Upper lobe of right lung (tissue), 1 donor: ENCODE measurements at regions not wholly inside any gene's neighbourhood (a gene's known extent, or its start where the extent isn't known, plus 50 kb on each side); places are given as distances from the start of the nearest gene placed in this dataset.

ENCODE experiments used
- ATAC-seq: fragments of 200-7000 bp; cut with Tn5 transposase; one replicate; pipeline ENCODE4 v1.9.1; 2020; ENCODE audit warnings: mild to moderate bottlenecking, moderate library complexity
- DNase-seq: peaks from one replicate; pipeline ENCODE4 v3.0.0-alpha.2; 2020
- H3K27ac ChIP-seq: fragments of 200-600 bp; one replicate; pipeline ENCODE4 v1.8.0; 2022
- H3K27me3 ChIP-seq: fragments of 200-600 bp; one replicate; pipeline ENCODE4 v1.8.0; 2022; ENCODE audit warnings: mild to moderate bottlenecking
- H3K36me3 ChIP-seq: fragments of 200-600 bp; one replicate; pipeline ENCODE4 v1.8.0; 2022
- H3K4me1 ChIP-seq: fragments of 200-600 bp; one replicate; pipeline ENCODE4 v1.8.0; 2022
- H3K4me3 ChIP-seq: fragments of 200-600 bp; one replicate; pipeline ENCODE4 v1.8.0; 2022; ENCODE audit warnings: mild to moderate bottlenecking
- H3K9me3 ChIP-seq: fragments of 200-600 bp; one replicate; pipeline ENCODE4 v1.8.0; 2022
- CTCF ChIP-seq: fragments of 200-600 bp; IDR thresholded peaks from one replicate; pipeline ENCODE4 v1.8.0; 2022; ENCODE audit warnings: antibody characterized with exemption
- intact Hi-C: fragments of 100-400 bp; cut with DNase I; formaldehyde crosslinking; loops from one replicate; pipeline ENCODE4 v1.11.0; 2022
- donor health status: DM: no; HTN: yes; CAD: no; lungs with severe emphysema.

GRCh38 chr1:147472489-147472888, 68.8 kb upstream of the BCL9 start:
- Histone ChIP-seq H3K4me3 (no peak overlapping the region), H3K9me3 (no peaks in the 10 kb centered on the region), H3K27me3 (no peaks in the 10 kb centered on the region), H3K4me1 (no peaks in the 10 kb centered on the region), H3K27ac (no peak overlapping the region), H3K36me3 (no peaks in the 10 kb centered on the region)
- no peak for ATAC-seq
- intact Hi-C loops = no loop called here
- DNase-seq = no peak
- no peak for TF ChIP-seq CTCF

GRCh38 chr1:147472966-147473732, 68.2 kb upstream of the BCL9 start:
- ATAC-seq (peak; percentile 28), DNase-seq (no peak)
- no peaks in the 10 kb centered on the region for H3K9me3 ChIP-seq
- H3K36me3 ChIP-seq = no peaks in the 10 kb centered on the region
- H3K27ac ChIP-seq = no peak overlapping the region
- H3K4me1 ChIP-seq = no peaks in the 10 kb centered on the region
- no peak overlapping the region for H3K4me3 ChIP-seq
- no peak for TF ChIP-seq CTCF
- intact Hi-C loops = no loop called here
- no peaks in the 10 kb centered on the region for H3K27me3 ChIP-seq

GRCh38 chr1:147473733-147474049, 67.6 kb upstream of the BCL9 start:
- no peaks in the 10 kb centered on the region for H3K9me3 ChIP-seq
- no peak for ATAC-seq
- TF ChIP-seq CTCF = no peak

GRCh38 chr1:147475488-147475887, 65.8 kb upstream of the BCL9 start:
- Histone ChIP-seq H3K36me3 (no peaks in the 10 kb centered on the region), H3K4me1 (no peaks in the 10 kb centered on the region), H3K4me3 (no peak overlapping the region), H3K27ac (no peak overlapping the region), H3K27me3 (no peaks in the 10 kb centered on the region), H3K9me3 (no peaks in the 10 kb centered on the region)
- DNase-seq (no peak), ATAC-seq (no peak)
- no peak for TF ChIP-seq CTCF
- intact Hi-C loops = no loop called here

More at GRCh38 chr1:147473733-147474049, 67.6 kb upstream of the BCL9 start:
- Histone ChIP-seq H3K27ac (no peak overlapping the region), H3K4me3 (no peak overlapping the region), H3K36me3 (no peaks in the 10 kb centered on the region), H3K4me1 (no peaks in the 10 kb centered on the region), H3K27me3 (no peaks in the 10 kb centered on the region)
- intact Hi-C loops = no loop called here
- DNase-seq = no peak

- Histone ChIP-seq H3K27ac (no peak overlapping the region), H3K36me3 (no peaks in the 10 kb centered on the region), H3K4me1 (no peaks in the 10 kb centered on the region), H3K27me3 (no peaks in the 10 kb centered on the region), H3K4me3 (no peak overlapping the region), H3K9me3 (no peaks in the 10 kb centered on the region)
- DNase-seq (no peak), ATAC-seq (no peak)
- no peak for TF ChIP-seq CTCF
- intact Hi-C loops = no loop called here
These were observed 62.8 kb upstream of the BCL9 start for GRCh38 chr1:147478521-147478920.
